Fibroblast of villous mesenchyme (primary cell): ENCODE measurements at regions not wholly inside any gene's neighbourhood (a gene's known extent, or its start where the extent isn't known, plus 50 kb on each side); places are given as distances from the start of the nearest gene placed in this dataset.

Source experiments
- DNase-seq: peaks from one replicate; pipeline ENCODE4 v3.0.0-alpha.2; 2010; ENCODE audit warnings: low read depth
- H3K4me3 ChIP-seq: 2 replicates; pipeline ENCODE4 v1.5.1; 2011; ENCODE audit warnings: low read depth, mild to moderate bottlenecking, low read length
- TF ChIP-seq, protein P1 (sequence below): IDR thresholded peaks from 2 replicates; pipeline ENCODE4 v1.5.1; 2012; ENCODE audit warnings: low read depth, mild to moderate bottlenecking, low read length; ENCODE audit not compliant: insufficient read depth

GRCh38 chr4:185999207-185999606 is 69.7 kb upstream of the TLR3 start:
- DNase-seq = no peak
- H3K4me3 ChIP-seq = no peak overlapping the region
- TF ChIP-seq, protein P1, sequence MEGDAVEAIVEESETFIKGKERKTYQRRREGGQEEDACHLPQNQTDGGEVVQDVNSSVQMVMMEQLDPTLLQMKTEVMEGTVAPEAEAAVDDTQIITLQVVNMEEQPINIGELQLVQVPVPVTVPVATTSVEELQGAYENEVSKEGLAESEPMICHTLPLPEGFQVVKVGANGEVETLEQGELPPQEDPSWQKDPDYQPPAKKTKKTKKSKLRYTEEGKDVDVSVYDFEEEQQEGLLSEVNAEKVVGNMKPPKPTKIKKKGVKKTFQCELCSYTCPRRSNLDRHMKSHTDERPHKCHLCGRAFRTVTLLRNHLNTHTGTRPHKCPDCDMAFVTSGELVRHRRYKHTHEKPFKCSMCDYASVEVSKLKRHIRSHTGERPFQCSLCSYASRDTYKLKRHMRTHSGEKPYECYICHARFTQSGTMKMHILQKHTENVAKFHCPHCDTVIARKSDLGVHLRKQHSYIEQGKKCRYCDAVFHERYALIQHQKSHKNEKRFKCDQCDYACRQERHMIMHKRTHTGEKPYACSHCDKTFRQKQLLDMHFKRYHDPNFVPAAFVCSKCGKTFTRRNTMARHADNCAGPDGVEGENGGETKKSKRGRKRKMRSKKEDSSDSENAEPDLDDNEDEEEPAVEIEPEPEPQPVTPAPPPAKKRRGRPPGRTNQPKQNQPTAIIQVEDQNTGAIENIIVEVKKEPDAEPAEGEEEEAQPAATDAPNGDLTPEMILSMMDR = no peak

- DNase-seq = no peak
- H3K4me3 ChIP-seq = no peak overlapping the region
Measured at GRCh38 chr4:186002853-186003252, 66.1 kb upstream of the TLR3 start.

DNA sequence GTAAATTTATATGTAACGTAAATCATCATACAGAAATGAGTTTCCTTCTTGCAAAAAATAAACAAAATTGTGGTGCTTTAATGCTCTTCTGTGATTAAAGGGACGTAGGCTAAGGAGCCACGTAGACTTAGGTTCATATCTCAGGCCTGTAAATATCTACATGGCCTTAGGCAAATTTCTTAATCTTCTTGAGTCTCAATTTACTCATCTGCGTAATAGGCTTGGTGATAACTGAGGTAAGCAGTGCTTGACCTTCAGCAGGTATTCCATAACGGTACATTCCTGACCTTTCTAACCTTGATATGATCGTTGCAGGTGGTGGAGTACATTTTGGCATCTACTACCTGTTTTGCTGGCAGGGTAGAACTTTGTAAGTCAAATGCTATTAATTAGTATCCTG is 65.2 kb upstream of the TLR3 start:
- TF ChIP-seq, protein P1 = no peak
- DNase-seq = no peak

More at GRCh38 chr4:186002853-186003252, 66.1 kb upstream of the TLR3 start:
- TF ChIP-seq, protein P1 = no peak

DNA sequence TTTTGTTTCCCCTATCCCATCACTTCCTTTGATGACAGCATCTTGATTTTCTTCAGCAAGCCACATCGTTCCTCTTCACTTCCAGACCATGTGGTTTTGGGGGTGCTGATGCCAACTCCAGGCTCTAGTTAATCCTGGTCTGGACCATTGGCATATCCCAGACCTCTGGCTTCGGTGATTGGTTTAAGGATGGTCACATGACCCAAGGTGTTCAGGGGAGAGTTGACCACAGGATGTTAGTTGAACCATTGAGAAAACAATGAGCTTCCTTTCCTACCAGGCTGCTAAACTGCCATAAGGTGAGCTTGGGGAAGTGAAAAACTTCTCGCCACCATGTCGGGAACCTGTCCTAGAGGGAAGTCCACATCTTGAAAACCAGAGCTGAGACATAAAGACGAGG is 60.9 kb upstream of the TLR3 start:
- TF ChIP-seq, protein P1 = no peak
- no peak for DNase-seq
- no peak overlapping the region for H3K4me3 ChIP-seq

More for the DNA sequence above, 65.2 kb upstream of the TLR3 start:
- H3K4me3 ChIP-seq = no peak overlapping the region

DNA sequence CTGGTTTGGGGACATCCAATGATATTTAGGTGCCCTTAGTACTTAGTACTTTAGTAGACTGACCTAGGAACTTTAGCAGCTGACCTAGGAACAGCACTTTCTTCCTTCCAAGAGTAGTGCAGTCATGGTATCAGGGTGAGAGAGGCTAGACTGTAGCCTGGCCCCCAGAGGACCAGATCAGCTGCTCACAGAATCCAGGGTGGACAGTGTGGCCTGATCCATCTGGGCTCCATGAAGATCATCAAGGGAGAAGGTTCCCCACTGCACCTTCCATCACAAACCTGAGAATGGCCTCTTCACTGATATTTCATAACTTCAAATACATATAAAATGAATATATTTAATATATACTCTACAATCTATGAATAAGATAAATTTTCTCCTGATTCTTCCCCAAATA is 59.0 kb upstream of the TLR3 start:
- no peak overlapping the region for H3K4me3 ChIP-seq
- TF ChIP-seq, protein P1 = no peak
- no peak for DNase-seq

DNA sequence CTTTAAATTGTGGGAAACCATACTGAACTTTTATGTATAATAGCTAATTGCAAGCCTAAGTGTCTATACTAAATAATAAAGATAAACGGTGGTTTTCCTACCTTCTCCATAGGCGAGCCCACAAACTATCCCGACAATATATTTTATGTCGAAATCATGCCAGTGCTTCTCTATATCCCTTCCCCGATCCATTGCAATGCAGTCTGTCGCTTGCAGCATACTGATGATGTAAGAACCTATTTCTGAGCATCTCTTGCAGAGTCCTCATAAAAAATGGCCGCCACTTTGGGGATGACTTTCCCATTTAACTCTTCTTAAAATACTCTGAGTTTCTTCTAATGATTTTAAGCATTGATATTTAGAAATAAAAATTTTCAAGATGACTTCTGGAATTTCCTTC is 58.1 kb upstream of the TLR3 start:
- TF ChIP-seq, protein P1 = no peak
- DNase-seq = no peak
- no peak overlapping the region for H3K4me3 ChIP-seq

GRCh38 chr4:186012071-186012470 is 56.9 kb upstream of the TLR3 start:
- DNase-seq = no peak
- TF ChIP-seq, protein P1 = no peak
- H3K4me3 ChIP-seq = no peak overlapping the region
